GM23338 (cell line): ENCODE measurements at regions not wholly inside any gene's neighbourhood (a gene's known extent, or its start where the extent isn't known, plus 50 kb on each side); places are given as distances from the start of the nearest gene placed in this dataset.

Source experiments
- ATAC-seq: fragments of 200-7000 bp; cut with Tn5 transposase; 3 replicates; pipeline ENCODE4 v1.9.1; 2020
- DNase-seq: peaks from one replicate; pipeline ENCODE4 v3.0.0-alpha.2; 2015; ENCODE audit warnings: low spot score
- H2AFZ ChIP-seq: fragments of 200-600 bp; sonication (generic); 2 replicates; pipeline ENCODE4 v1.8.0; 2016; ENCODE audit warnings: antibody characterized with exemption, mild to moderate bottlenecking, moderate library complexity
- H3F3A ChIP-seq: fragments of 200-600 bp; sonication (generic); replicated peaks from 2 replicates; pipeline ENCODE4 v1.8.0; 2017; ENCODE audit warnings: antibody characterized with exemption, mixed run types, low read depth
- H3K27ac ChIP-seq: fragments of 200-600 bp; sonication (generic); 2 replicates; pipeline ENCODE4 v1.6.1; 2016; ENCODE audit warnings: low read depth
- H3K27me3 ChIP-seq: fragments of 200-600 bp; sonication (generic); 2 replicates; pipeline ENCODE4 v1.8.0; 2016; ENCODE audit warnings: mild to moderate bottlenecking, mixed run types, moderate library complexity; ENCODE audit not compliant: insufficient read depth
- H3K36me3 ChIP-seq: fragments of 200-600 bp; sonication (generic); 2 replicates; pipeline ENCODE4 v1.8.0; 2016; ENCODE audit warnings: mild to moderate bottlenecking; ENCODE audit not compliant: insufficient read depth
- H3K4me1 ChIP-seq: fragments of 200-600 bp; sonication (generic); 2 replicates; pipeline ENCODE4 v1.8.0; 2016; ENCODE audit warnings: mild to moderate bottlenecking, moderate library complexity; ENCODE audit not compliant: insufficient read depth
- H3K4me2 ChIP-seq: fragments of 200-600 bp; sonication (generic); 2 replicates; pipeline ENCODE4 v1.7.1; 2017; ENCODE audit warnings: mixed run types
- H3K4me3 ChIP-seq: fragments of 200-600 bp; sonication (generic); 2 replicates; pipeline ENCODE4 v1.6.1; 2016; ENCODE audit warnings: mixed run types
- H3K79me2 ChIP-seq: fragments of 200-600 bp; sonication (generic); replicated peaks from 2 replicates; pipeline ENCODE4 v1.8.0; 2017; ENCODE audit warnings: mild to moderate bottlenecking; ENCODE audit not compliant: insufficient read depth
- H3K9me2 ChIP-seq: fragments of 200-600 bp; sonication (generic); 2 replicates; pipeline ENCODE4 v1.8.0; 2017; ENCODE audit not compliant: insufficient read depth
- H4K20me1 ChIP-seq: fragments of 200-600 bp; sonication (generic); replicated peaks from 2 replicates; pipeline ENCODE4 v1.8.0; 2017; ENCODE audit warnings: mild to moderate bottlenecking; ENCODE audit not compliant: insufficient read depth
- H3K27ac Mint-ChIP-seq: 2 replicates; pipeline ENCODE4 v1.8.0; 2020; ENCODE audit warnings: inconsistent platforms, mild to moderate bottlenecking, moderate library complexity, mixed read lengths
- H3K27me3 Mint-ChIP-seq: 3 replicates; pipeline ENCODE4 v1.8.0; 2022; ENCODE audit warnings: low read depth, mild to moderate bottlenecking, moderate library complexity, mixed read lengths, inconsistent platforms; ENCODE audit not compliant: insufficient read depth, poor library complexity
- H3K36me3 Mint-ChIP-seq: 3 replicates; pipeline ENCODE4 v1.8.0; 2021; ENCODE audit warnings: low read depth, mild to moderate bottlenecking, inconsistent platforms, moderate library complexity, mixed read lengths
- H3K4me1 Mint-ChIP-seq: 3 replicates; pipeline ENCODE4 v1.8.0; 2020; ENCODE audit warnings: mild to moderate bottlenecking, inconsistent platforms, mixed read lengths
- H3K4me3 Mint-ChIP-seq: 3 replicates; pipeline ENCODE4 v1.8.0; 2021; ENCODE audit warnings: moderate library complexity, mild to moderate bottlenecking, inconsistent platforms, mixed read lengths
- H3K9me3 Mint-ChIP-seq: 3 replicates; pipeline ENCODE4 v1.8.0; 2020; ENCODE audit warnings: moderate library complexity, mild to moderate bottlenecking, inconsistent platforms, mixed read lengths
- CTCF ChIP-seq, 2 experiments: fragments of 200-600 bp in 1 of 2; sonication (generic) in 1 of 2; conservative IDR thresholded peaks; 2 replicates each; pipeline versions ENCODE4 v1.5.1 to v1.6.1; 2016 to 2017; ENCODE audit warnings: antibody characterized with exemption in 2 of 2, low read depth in 2 of 2, mild to moderate bottlenecking in 2 of 2, moderate library complexity in 1 of 2
- ETS1 ChIP-seq: IDR thresholded peaks from 2 replicates; pipeline ENCODE4 v1.6.1; 2016; ENCODE audit warnings: antibody characterized with exemption
- EZH2 ChIP-seq: fragments of 200-600 bp; sonication (generic); IDR thresholded peaks from one replicate; pipeline ENCODE4 v1.8.0; 2017; ENCODE audit warnings: antibody characterized with exemption, mild to moderate bottlenecking, low read depth; ENCODE audit not compliant: unreplicated experiment
- EZH2phosphoT487 ChIP-seq: fragments of 200-600 bp; sonication (generic); IDR thresholded peaks from one replicate; pipeline ENCODE4 v1.8.1; 2018; ENCODE audit warnings: antibody characterized with exemption; ENCODE audit not compliant: unreplicated experiment
- POLR2AphosphoS5 ChIP-seq: IDR thresholded peaks from 2 replicates; pipeline ENCODE4 v1.6.1; 2016; ENCODE audit warnings: antibody characterized with exemption, low read depth
- TF ChIP-seq, protein P1 (sequence below): fragments of 250-450 bp; sonication (Bioruptor Pico); IDR thresholded peaks from 2 replicates; pipeline ENCODE4 v1.5.0; 2020; ENCODE audit warnings: mild to moderate bottlenecking, moderate library complexity
- TF ChIP-seq, protein P2 (sequence below): IDR thresholded peaks from one replicate; pipeline ENCODE4 v1.6.1; 2018; ENCODE audit warnings: antibody characterized with exemption; ENCODE audit not compliant: unreplicated experiment

GRCh38 chr6:93823489-93823888, 404.1 kb upstream of the EPHA7 start:
- no peaks in the 10 kb centered on the region for H4K20me1 ChIP-seq
- no peaks in the 10 kb centered on the region for H3K27me3 ChIP-seq
- no peaks in the 10 kb centered on the region for H3K9me2 ChIP-seq
- TF ChIP-seq EZH2 (no peak), POLR2AphosphoS5 (peak; percentile 25), ETS1 (no peak), CTCF (conservative IDR thresholded peaks at IDR 0.05; ENCODE audit: low read depth in 2 of 2) (no peak), EZH2phosphoT487 (no peak)
- TF ChIP-seq, protein P1, sequence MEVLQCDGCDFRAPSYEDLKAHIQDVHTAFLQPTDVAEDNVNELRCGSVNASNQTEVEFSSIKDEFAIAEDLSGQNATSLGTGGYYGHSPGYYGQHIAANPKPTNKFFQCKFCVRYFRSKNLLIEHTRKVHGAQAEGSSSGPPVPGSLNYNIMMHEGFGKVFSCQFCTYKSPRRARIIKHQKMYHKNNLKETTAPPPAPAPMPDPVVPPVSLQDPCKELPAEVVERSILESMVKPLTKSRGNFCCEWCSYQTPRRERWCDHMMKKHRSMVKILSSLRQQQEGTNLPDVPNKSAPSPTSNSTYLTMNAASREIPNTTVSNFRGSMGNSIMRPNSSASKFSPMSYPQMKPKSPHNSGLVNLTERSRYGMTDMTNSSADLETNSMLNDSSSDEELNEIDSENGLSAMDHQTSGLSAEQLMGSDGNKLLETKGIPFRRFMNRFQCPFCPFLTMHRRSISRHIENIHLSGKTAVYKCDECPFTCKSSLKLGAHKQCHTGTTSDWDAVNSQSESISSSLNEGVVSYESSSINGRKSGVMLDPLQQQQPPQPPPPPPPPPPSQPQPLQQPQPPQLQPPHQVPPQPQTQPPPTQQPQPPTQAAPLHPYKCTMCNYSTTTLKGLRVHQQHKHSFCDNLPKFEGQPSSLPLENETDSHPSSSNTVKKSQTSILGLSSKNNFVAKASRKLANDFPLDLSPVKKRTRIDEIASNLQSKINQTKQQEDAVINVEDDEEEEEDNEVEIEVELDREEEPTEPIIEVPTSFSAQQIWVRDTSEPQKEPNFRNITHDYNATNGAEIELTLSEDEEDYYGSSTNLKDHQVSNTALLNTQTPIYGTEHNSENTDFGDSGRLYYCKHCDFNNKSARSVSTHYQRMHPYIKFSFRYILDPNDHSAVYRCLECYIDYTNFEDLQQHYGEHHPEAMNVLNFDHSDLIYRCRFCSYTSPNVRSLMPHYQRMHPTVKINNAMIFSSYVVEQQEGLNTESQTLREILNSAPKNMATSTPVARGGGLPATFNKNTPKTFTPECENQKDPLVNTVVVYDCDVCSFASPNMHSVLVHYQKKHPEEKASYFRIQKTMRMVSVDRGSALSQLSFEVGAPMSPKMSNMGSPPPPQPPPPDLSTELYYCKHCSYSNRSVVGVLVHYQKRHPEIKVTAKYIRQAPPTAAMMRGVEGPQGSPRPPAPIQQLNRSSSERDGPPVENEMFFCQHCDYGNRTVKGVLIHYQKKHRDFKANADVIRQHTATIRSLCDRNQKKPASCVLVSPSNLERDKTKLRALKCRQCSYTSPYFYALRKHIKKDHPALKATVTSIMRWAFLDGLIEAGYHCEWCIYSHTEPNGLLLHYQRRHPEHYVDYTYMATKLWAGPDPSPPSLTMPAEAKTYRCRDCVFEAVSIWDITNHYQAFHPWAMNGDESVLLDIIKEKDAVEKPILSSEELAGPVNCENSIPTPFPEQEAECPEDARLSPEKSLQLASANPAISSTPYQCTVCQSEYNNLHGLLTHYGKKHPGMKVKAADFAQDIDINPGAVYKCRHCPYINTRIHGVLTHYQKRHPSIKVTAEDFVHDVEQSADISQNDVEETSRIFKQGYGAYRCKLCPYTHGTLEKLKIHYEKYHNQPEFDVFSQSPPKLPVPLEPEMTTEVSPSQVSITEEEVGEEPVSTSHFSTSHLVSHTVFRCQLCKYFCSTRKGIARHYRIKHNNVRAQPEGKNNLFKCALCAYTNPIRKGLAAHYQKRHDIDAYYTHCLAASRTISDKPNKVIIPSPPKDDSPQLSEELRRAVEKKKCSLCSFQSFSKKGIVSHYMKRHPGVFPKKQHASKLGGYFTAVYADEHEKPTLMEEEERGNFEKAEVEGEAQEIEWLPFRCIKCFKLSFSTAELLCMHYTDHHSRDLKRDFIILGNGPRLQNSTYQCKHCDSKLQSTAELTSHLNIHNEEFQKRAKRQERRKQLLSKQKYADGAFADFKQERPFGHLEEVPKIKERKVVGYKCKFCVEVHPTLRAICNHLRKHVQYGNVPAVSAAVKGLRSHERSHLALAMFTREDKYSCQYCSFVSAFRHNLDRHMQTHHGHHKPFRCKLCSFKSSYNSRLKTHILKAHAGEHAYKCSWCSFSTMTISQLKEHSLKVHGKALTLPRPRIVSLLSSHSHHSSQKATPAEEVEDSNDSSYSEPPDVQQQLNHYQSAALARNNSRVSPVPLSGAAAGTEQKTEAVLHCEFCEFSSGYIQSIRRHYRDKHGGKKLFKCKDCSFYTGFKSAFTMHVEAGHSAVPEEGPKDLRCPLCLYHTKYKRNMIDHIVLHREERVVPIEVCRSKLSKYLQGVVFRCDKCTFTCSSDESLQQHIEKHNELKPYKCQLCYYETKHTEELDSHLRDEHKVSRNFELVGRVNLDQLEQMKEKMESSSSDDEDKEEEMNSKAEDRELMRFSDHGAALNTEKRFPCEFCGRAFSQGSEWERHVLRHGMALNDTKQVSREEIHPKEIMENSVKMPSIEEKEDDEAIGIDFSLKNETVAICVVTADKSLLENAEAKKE (CRISPR knock-in tag): no peak
- TF ChIP-seq, protein P2, sequence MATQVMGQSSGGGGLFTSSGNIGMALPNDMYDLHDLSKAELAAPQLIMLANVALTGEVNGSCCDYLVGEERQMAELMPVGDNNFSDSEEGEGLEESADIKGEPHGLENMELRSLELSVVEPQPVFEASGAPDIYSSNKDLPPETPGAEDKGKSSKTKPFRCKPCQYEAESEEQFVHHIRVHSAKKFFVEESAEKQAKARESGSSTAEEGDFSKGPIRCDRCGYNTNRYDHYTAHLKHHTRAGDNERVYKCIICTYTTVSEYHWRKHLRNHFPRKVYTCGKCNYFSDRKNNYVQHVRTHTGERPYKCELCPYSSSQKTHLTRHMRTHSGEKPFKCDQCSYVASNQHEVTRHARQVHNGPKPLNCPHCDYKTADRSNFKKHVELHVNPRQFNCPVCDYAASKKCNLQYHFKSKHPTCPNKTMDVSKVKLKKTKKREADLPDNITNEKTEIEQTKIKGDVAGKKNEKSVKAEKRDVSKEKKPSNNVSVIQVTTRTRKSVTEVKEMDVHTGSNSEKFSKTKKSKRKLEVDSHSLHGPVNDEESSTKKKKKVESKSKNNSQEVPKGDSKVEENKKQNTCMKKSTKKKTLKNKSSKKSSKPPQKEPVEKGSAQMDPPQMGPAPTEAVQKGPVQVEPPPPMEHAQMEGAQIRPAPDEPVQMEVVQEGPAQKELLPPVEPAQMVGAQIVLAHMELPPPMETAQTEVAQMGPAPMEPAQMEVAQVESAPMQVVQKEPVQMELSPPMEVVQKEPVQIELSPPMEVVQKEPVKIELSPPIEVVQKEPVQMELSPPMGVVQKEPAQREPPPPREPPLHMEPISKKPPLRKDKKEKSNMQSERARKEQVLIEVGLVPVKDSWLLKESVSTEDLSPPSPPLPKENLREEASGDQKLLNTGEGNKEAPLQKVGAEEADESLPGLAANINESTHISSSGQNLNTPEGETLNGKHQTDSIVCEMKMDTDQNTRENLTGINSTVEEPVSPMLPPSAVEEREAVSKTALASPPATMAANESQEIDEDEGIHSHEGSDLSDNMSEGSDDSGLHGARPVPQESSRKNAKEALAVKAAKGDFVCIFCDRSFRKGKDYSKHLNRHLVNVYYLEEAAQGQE: no peak
- ATAC-seq: no peak
- H3K4me1 Mint-ChIP-seq: peaks cover 45% of the 10 kb centered on the region; the same call in 2 of the 3 replicates
- H3K36me3 ChIP-seq: no peaks in the 10 kb centered on the region
- H3K36me3 Mint-ChIP-seq: peaks cover 56% of the 10 kb centered on the region
- no peak for DNase-seq
- no peak overlapping the region for H2AFZ ChIP-seq
- peaks cover 7% of the 10 kb centered on the region for H3K27me3 Mint-ChIP-seq
- no peak overlapping the region for H3K4me2 ChIP-seq
- H3K27ac ChIP-seq: no peak overlapping the region
- H3K4me3 Mint-ChIP-seq: no peak overlapping the region
- H3F3A ChIP-seq: peaks cover 17% of the 10 kb centered on the region
- peaks cover 3% of the 10 kb centered on the region; the same call in 2 of the 3 replicates for H3K9me3 Mint-ChIP-seq
- H3K27ac Mint-ChIP-seq: no peak overlapping the region
- H3K4me3 ChIP-seq: no peak overlapping the region
- no peaks in the 10 kb centered on the region for H3K79me2 ChIP-seq
- peaks cover 10% of the 10 kb centered on the region for H3K4me1 ChIP-seq
